ENCODE measurements at regions not wholly inside any gene's neighbourhood (a gene's known extent, or its start where the extent isn't known, plus 50 kb on each side); places are given as distances from the start of the nearest gene placed in this dataset.
A peak's percentile ranks its signal among the peaks of the same experiment; 100 is the strongest.

GRCh38 chr11:70631624-70632047, 233.3 kb downstream of the CTTN start:
- DNase-seq: no peak

GRCh38 chr11:70633610-70634009, 235.3 kb downstream of the CTTN start:
- DNase-seq: no peak

- DNase-seq: no peak
Observed at GRCh38 chr11:70636659-70637058, 238.3 kb downstream of the CTTN start.

GRCh38 chr11:70637186-70637800, 239.0 kb downstream of the CTTN start:
- no peak for DNase-seq

GRCh38 chr11:70637949-70638583, 239.7 kb downstream of the CTTN start:
- DNase-seq: no peak

GRCh38 chr11:70640408-70640807, 242.1 kb downstream of the CTTN start:
- DNase-seq: no peak

- no peak for DNase-seq
Observed at GRCh38 chr11:70641369-70641768, 243.0 kb downstream of the CTTN start.

GRCh38 chr11:70642266-70642665, 243.9 kb downstream of the CTTN start:
- DNase-seq: no peak

GRCh38 chr11:70643642-70644041, 245.3 kb downstream of the CTTN start:
- no peak for DNase-seq

GRCh38 chr11:70644343-70645060, 246.2 kb downstream of the CTTN start:
- DNase-seq: no peak

- no peak for DNase-seq
Observed at GRCh38 chr11:70645537-70645936, 247.2 kb downstream of the CTTN start.

- no peak for DNase-seq
Observed at GRCh38 chr11:70646272-70647049, 248.1 kb downstream of the CTTN start.

- DNase-seq: no peak
Observed at GRCh38 chr11:70647188-70648166, 249.1 kb downstream of the CTTN start.

- peak; percentile 21 for DNase-seq
Observed at GRCh38 chr11:70650075-70650909, 252.0 kb downstream of the CTTN start.

- no peak for DNase-seq
Observed at GRCh38 chr11:70651031-70651430, 252.7 kb downstream of the CTTN start.

- DNase-seq: no peak
Observed at GRCh38 chr11:70654016-70654415, 255.7 kb downstream of the CTTN start.

- DNase-seq: no peak
Observed at GRCh38 chr11:70655816-70656215, 257.5 kb downstream of the CTTN start.

- no peak for DNase-seq
Observed at GRCh38 chr11:70656252-70656651, 257.9 kb downstream of the CTTN start.

- no peak for DNase-seq
Observed at GRCh38 chr11:70660059-70660888, 261.9 kb downstream of the CTTN start.

- no peak for DNase-seq
Observed at GRCh38 chr11:70660889-70661197, 262.5 kb downstream of the CTTN start.
